Immature natural killer cell (primary cell): ENCODE measurements at regions not wholly inside any gene's neighbourhood (a gene's known extent, or its start where the extent isn't known, plus 50 kb on each side); places are given as distances from the start of the nearest gene placed in this dataset.

ENCODE experiments used
- DNase-seq, 3 donors: peaks; one replicate each; pipeline ENCODE4 v3.0.0; 2022; ENCODE audit warnings: mixed read lengths in 1 of 3
- H3K27ac Mint-ChIP-seq, 6 donors: one replicate each; pipeline ENCODE4 v1.8.0; 2020; ENCODE audit warnings: mixed read lengths in 6 of 6, mild to moderate bottlenecking in 5 of 6, inconsistent platforms in 4 of 6, moderate library complexity in 3 of 6
- H3K27me3 Mint-ChIP-seq, 3 donors: one replicate each; pipeline ENCODE4 v1.8.0; 2020 to 2021; ENCODE audit warnings: low read depth in 3 of 3, mild to moderate bottlenecking in 3 of 3, mixed read lengths in 3 of 3, moderate library complexity in 3 of 3, inconsistent platforms in 1 of 3
- H3K36me3 Mint-ChIP-seq, 3 donors: one replicate each; pipeline ENCODE4 v1.8.0; 2020; ENCODE audit warnings: mixed read lengths in 3 of 3, inconsistent platforms in 2 of 3, mild to moderate bottlenecking in 2 of 3
- H3K4me1 Mint-ChIP-seq, 2 donors: one replicate each; pipeline ENCODE4 v1.8.0; 2020; ENCODE audit warnings: inconsistent platforms in 2 of 2, mild to moderate bottlenecking in 2 of 2, mixed read lengths in 2 of 2, moderate library complexity in 1 of 2
- H3K4me3 Mint-ChIP-seq, 5 donors: one replicate each; pipeline ENCODE4 v1.8.0; 2020; ENCODE audit warnings: mild to moderate bottlenecking in 5 of 5, mixed read lengths in 5 of 5, inconsistent platforms in 3 of 5, moderate library complexity in 3 of 5
- H3K9me3 Mint-ChIP-seq, 6 donors: one replicate each; pipeline ENCODE4 v1.8.0; 2020; ENCODE audit warnings: mild to moderate bottlenecking in 6 of 6, mixed read lengths in 6 of 6, inconsistent platforms in 4 of 6, moderate library complexity in 3 of 6

DNA sequence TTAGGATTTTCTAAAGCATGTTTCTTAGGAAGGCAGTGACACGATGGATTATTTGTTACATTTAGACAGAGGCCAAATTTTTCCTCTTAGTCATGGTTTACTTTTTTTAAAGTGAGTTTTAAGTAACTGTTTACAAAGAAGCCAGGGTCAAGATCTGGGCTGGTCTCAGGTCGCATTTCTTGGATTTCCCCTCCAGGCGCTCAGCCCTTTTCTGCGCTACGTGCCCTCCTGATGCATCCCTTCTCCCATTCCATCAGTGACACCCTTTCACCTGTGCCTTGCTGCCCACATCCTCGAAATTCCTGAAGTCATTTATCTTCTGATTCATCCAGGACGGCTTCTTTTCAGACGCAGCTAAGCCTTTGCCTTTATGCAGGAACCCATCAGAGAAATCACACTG, 330.3 kb downstream of the IRX1 start:
- Mint-ChIP-seq H3K27ac (no peak overlapping the region), H3K4me1 (no peaks in the 10 kb centered on the region), H3K4me3 (no peak overlapping the region)

DNA sequence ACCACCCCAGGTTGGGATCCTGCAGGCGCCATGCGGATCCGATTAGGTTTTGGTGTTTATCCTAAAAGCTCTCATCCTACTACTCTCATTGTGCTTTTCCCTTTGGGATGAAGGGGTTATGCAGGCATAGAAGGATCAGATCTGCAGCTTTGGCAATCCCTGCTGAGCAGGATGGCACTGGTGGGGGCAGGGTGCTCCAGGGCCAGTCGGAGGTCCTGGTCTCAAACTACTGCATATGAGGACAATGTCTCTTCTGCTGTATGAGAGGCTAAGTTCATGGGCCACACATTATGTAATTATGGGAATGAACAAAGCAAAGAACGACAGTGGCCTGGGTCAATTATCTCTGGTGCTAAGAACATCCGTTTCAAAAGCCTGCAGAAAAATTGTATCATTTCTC, 334.2 kb downstream of the IRX1 start:
- H3K9me3 Mint-ChIP-seq: peaks cover 0 to 12% (median 2%) of the 10 kb centered on the region in 6 donors
- no peak for DNase-seq

More for the DNA sequence above, 330.3 kb downstream of the IRX1 start:
- peaks cover 0 to 3% (median 0%) of the 10 kb centered on the region in 3 donors for H3K36me3 Mint-ChIP-seq
- peaks cover 0 to 20% (median under 1%) of the 10 kb centered on the region in 6 donors for H3K9me3 Mint-ChIP-seq
- H3K27me3 Mint-ChIP-seq: peaks cover 0 to 2% (median 0%) of the 10 kb centered on the region in 3 donors
- DNase-seq: no peak

DNA sequence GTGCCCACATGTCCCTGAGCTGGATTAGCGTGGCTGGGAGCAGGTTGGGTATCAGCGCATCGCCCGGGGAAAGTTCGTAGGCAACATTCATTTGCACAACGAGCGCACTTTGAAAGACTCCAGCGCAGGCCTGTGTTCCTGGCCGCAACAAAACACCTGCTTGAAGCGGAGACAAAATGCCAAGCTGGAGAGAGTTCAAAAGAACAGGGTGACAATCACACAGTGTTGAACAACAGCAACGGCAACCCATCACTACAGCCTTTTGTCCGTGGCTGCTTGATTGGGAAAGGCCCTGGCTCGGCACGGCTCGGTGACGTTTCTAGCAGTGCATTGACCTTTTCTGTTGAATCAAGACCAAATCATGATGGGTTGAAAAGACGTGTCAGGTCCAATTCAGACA, 336.3 kb downstream of the IRX1 start:
- H3K4me3 Mint-ChIP-seq: no peak overlapping the region
- DNase-seq: no peak
- H3K27ac Mint-ChIP-seq: no peak overlapping the region
- H3K36me3 Mint-ChIP-seq: peaks cover 0 to 9% (median 0%) of the 10 kb centered on the region in 3 donors
- peaks cover 1 to 12% (median 4%) of the 10 kb centered on the region in 6 donors for H3K9me3 Mint-ChIP-seq
- no peaks in the 10 kb centered on the region for H3K4me1 Mint-ChIP-seq
- peaks cover 0 to 2% (median 0%) of the 10 kb centered on the region in 3 donors for H3K27me3 Mint-ChIP-seq

More for the DNA sequence above, 334.2 kb downstream of the IRX1 start:
- Mint-ChIP-seq H3K4me3 (no peak overlapping the region), H3K27me3 (peaks cover 0 to 2% (median 0%) of the 10 kb centered on the region in 3 donors), H3K27ac (no peak overlapping the region), H3K36me3 (peaks cover 0 to 6% (median 0%) of the 10 kb centered on the region in 3 donors), H3K4me1 (no peaks in the 10 kb centered on the region)

DNA sequence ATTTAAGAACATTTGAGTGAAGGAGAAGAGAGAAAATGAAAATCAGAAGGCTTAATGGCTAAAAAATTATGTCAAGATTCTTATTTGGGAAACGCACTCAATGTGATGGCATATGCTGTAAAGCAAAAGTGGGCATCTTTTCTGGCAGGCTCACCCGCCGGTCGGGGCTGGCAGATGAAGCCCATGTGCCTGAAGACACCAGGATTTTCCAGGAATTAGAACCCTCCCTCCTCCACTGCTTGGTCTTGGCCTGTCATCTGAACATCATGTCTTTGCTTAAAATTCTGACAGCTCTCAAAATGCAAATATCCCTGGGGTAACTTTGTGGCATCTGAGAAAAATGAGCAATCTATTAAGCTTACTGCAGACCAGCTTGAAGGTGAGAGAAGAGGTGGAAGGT, 337.9 kb downstream of the IRX1 start:
- no peak for DNase-seq
- Mint-ChIP-seq H3K4me1 (no peaks in the 10 kb centered on the region), H3K36me3 (peaks cover 0 to 11% (median 3%) of the 10 kb centered on the region in 3 donors), H3K27ac (peak overlapping the region in 2 of 6 donors; percentile 21 to 23), H3K4me3 (no peak overlapping the region), H3K27me3 (no peaks in the 10 kb centered on the region), H3K9me3 (peaks cover 6 to 15% (median 12%) of the 10 kb centered on the region in 6 donors)

DNA sequence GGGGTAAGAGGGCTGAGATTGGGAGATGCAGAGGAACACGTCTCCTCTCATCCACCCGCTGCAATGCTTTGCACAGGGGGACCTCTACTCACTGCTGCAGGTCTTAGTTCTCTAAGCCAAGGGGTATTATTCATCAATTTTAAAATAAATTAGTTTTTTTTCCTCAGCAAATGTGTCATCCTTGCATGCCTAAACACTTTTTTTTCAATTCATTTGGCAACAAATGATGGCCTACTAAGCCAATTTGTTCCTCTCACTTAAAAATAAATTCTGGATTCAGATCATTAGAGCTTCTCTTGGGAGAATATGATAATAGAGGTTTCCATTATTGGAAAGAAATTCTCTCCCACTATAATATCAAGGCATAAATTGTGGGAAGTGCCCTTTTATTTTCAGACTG, 338.3 kb downstream of the IRX1 start:
- peak overlapping the region in 2 of 6 donors; percentile 21 to 23 for H3K27ac Mint-ChIP-seq
- no peak for DNase-seq
- H3K9me3 Mint-ChIP-seq: peaks cover 5 to 17% (median 15%) of the 10 kb centered on the region in 6 donors
- H3K4me3 Mint-ChIP-seq: no peak overlapping the region
- no peaks in the 10 kb centered on the region for H3K4me1 Mint-ChIP-seq
- peaks cover 0 to 11% (median 3%) of the 10 kb centered on the region in 3 donors for H3K36me3 Mint-ChIP-seq
- no peaks in the 10 kb centered on the region for H3K27me3 Mint-ChIP-seq

DNA sequence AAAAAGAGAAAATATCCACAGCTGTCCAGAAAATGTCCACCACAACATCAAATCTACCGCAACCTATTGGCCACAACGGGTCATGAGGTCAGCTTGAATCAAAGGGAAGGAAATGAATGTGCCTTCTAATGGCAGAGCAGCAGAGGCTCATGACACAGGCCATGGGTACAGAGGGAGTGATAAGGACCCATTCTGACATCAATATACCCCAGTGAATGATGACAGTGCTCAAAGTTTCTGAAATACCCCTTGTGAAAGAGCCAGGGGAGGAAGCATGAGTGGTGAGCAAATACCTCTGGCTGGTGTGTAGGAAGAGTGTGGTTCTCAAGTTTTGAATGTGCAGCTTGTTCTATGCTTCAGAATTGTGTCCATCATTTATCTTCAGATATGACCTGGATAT, 348.2 kb downstream of the IRX1 start:
- Mint-ChIP-seq H3K4me1 (no peaks in the 10 kb centered on the region), H3K27me3 (peaks cover 0 to 2% (median 0%) of the 10 kb centered on the region in 3 donors), H3K27ac (no peak overlapping the region), H3K9me3 (peaks cover 2 to 28% (median 8%) of the 10 kb centered on the region in 6 donors), H3K4me3 (no peak overlapping the region), H3K36me3 (peaks cover 0 to 7% (median 6%) of the 10 kb centered on the region in 3 donors)
- DNase-seq: no peak

DNA sequence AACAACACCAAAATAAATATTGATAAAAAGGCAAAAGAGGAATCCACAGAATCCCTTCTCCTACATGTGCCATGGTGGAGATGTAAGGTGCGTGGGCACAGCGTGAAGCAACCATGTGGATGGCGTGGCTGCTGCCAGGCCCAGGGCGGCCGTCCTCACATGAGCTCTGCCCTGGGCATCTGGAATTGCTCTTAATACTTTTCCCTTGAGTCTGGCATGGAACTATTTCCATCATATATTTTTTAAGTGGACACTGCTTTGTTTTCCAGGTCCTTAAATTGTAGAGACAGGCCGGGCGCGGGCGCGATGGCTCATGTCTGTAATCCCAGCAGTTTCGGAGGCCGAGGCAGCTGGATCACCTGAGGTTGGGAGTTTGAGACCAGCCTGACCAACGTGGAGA, 349.3 kb downstream of the IRX1 start:
- no peak overlapping the region for H3K4me3 Mint-ChIP-seq
- peaks cover 0 to 2% (median 0%) of the 10 kb centered on the region in 3 donors for H3K27me3 Mint-ChIP-seq
- H3K4me1 Mint-ChIP-seq: no peaks in the 10 kb centered on the region
- peaks cover 0 to 7% (median under 1%) of the 10 kb centered on the region in 3 donors for H3K36me3 Mint-ChIP-seq
- peaks cover 0 to 21% (median 3%) of the 10 kb centered on the region in 6 donors for H3K9me3 Mint-ChIP-seq
- H3K27ac Mint-ChIP-seq: no peak overlapping the region
- DNase-seq: no peak

DNA sequence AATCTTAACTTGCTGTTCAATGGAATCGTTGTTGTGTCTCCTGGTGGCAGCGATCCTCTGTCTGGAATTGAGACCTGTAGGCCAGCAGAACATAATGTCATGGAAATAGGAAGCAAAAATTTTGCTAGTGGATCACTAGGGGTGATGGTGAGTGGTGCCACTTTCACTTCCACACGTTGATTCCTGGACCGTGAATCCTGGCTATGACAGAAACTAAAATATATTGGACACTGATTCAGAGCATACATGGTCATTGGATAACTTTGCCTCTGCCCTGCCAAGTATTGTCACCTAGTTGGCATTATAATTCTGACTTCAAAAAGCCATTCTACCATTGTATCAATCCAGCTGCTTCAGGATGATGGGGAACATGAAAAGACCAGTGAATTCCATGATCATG, 353.2 kb downstream of the IRX1 start:
- Mint-ChIP-seq H3K36me3 (peaks cover 0 to 7% (median 0%) of the 10 kb centered on the region in 3 donors), H3K27me3 (peaks cover 0 to 4% (median 0%) of the 10 kb centered on the region in 3 donors), H3K9me3 (peaks cover 0 to 4% (median 0%) of the 10 kb centered on the region in 6 donors), H3K4me3 (no peak overlapping the region), H3K27ac (no peak overlapping the region), H3K4me1 (no peaks in the 10 kb centered on the region)
- DNase-seq: no peak

DNA sequence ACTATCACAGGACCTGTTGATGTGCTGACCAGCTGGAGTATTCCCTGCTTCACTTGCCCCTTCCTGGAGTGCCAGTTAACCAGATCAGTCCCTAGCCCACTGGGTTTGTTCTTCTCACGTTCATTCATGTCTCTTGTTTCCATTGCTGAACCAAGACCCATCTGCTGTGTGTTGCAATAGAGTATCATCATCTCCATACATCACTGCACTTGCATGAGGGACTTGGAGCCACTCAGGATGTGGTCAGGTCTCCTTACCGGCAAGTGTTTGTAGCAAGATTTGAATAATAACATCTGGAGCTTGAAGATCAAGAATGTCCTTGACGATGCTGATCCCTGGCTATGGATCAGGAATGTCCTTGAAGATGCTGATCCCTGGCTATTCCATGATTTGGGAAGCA, 358.6 kb downstream of the IRX1 start:
- peaks cover 2 to 4% (median 2%) of the 10 kb centered on the region in 3 donors for H3K27me3 Mint-ChIP-seq
- peaks cover 0 to 5% (median 0%) of the 10 kb centered on the region in 6 donors for H3K9me3 Mint-ChIP-seq

DNA sequence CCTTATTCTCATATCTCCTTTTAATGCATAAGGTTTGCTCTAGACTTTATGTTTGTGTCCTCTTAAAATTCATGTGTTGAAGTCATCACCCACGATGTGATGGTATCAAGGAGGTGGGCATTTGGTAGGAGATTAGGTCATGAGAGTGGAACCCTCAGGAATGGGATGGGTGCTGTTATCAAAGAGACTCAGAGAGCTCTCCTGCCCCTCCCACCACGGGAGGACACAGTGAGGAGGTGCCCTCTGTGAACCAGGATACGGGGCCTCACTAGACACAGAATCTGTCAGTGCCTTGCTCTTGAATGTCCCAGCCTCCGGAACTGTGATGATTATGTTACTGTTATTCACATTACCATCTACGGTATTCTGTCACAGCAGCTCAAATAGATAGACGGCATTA, 359.0 kb downstream of the IRX1 start:
- Mint-ChIP-seq H3K9me3 (peaks cover 0 to 5% (median 0%) of the 10 kb centered on the region in 6 donors), H3K4me3 (peak overlapping the region in 1 of 5 donors; percentile 9), H3K27me3 (peaks cover 2 to 4% (median 2%) of the 10 kb centered on the region in 3 donors), H3K36me3 (peaks cover 0 to 7% (median 0%) of the 10 kb centered on the region in 3 donors), H3K4me1 (peaks cover 5 to 14% of the 10 kb centered on the region in 2 donors), H3K27ac (no peak overlapping the region)
- DNase-seq: no peak

More for the DNA sequence above, 358.6 kb downstream of the IRX1 start:
- Mint-ChIP-seq H3K4me1 (peaks cover 5 to 14% of the 10 kb centered on the region in 2 donors), H3K27ac (peak overlapping the region in 3 of 6 donors; percentile 57 to 69 (median 67)), H3K4me3 (no peak overlapping the region), H3K36me3 (peaks cover 0 to 7% (median 0%) of the 10 kb centered on the region in 3 donors)
- no peak for DNase-seq

DNA sequence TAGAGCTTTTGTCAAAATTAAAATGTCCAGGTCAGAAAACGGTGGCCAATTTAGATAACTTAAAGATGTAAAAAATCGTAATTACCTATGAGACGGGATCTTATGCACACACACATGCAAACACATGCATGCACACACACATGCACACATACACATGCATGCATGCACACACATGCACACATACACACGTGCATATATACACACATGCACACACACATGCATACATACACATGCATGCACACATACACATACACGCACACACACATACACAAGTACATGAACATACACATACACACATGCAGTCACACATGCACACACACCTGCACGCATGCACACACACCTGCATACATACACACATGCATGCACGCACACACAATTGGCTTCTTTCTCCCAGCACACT, 362.0 kb downstream of the IRX1 start:
- H3K36me3 Mint-ChIP-seq: peaks cover 0 to under 1% (median 0%) of the 10 kb centered on the region in 3 donors
- no peak overlapping the region for H3K27ac Mint-ChIP-seq
- peaks cover 5 to 14% of the 10 kb centered on the region in 2 donors for H3K4me1 Mint-ChIP-seq
- DNase-seq: no peak
- no peak overlapping the region for H3K4me3 Mint-ChIP-seq
- peaks cover 0 to 5% (median 0%) of the 10 kb centered on the region in 6 donors for H3K9me3 Mint-ChIP-seq
- peaks cover 1 to 2% (median 2%) of the 10 kb centered on the region in 3 donors for H3K27me3 Mint-ChIP-seq

DNA sequence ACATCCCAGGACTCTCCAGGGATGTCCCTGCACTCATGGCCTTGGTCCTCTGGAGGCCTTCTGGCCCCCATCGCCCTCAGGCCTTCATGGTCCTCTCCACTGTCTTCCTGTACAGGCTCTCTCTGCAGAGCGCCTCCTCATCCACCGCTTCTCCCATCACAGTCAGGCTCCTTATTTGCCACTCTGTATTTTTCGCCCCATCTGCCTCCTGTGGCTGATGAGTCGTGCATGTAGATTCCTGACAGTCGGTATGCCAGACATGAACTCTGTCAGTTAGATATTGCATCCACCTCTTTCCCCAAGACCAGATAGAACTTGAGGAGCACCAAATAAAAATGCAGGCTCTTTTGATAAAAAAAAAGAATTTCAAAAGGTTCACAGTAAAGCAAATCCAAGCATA, 362.8 kb downstream of the IRX1 start:
- Mint-ChIP-seq H3K4me3 (no peak overlapping the region), H3K27ac (peak overlapping the region in 1 of 6 donors; percentile 54), H3K27me3 (peaks cover 2 to 3% (median 2%) of the 10 kb centered on the region in 3 donors), H3K4me1 (peaks cover 5 to 18% of the 10 kb centered on the region in 2 donors), H3K36me3 (no peaks in the 10 kb centered on the region), H3K9me3 (peaks cover 0 to 8% (median 0%) of the 10 kb centered on the region in 6 donors)
- DNase-seq: no peak

DNA sequence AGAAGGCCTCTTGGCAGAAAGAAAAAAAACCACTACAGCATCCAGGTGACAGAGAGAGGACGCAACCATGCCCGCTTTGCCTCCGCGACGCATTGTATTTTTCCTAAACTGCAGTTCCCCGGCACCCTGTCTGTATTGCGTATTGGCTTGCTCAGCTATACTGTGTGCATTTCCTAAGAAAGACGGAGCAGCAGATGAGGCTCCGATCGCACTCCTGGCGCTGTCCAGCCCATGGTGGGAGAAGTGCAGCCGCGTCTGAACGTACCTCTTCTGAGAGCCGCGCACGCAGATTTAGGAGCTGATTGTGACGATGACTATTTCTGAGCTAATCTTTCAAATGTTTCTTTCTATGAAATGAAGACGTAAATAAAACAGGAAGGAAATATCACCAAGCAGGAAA, 366.5 kb downstream of the IRX1 start:
- Mint-ChIP-seq H3K4me3 (no peak overlapping the region), H3K9me3 (peaks cover 0 to 5% (median under 1%) of the 10 kb centered on the region in 6 donors), H3K4me1 (peaks cover 1 to 19% of the 10 kb centered on the region in 2 donors), H3K36me3 (no peaks in the 10 kb centered on the region), H3K27me3 (peaks cover 0 to 3% (median 2%) of the 10 kb centered on the region in 3 donors), H3K27ac (no peak overlapping the region)
- no peak for DNase-seq

DNA sequence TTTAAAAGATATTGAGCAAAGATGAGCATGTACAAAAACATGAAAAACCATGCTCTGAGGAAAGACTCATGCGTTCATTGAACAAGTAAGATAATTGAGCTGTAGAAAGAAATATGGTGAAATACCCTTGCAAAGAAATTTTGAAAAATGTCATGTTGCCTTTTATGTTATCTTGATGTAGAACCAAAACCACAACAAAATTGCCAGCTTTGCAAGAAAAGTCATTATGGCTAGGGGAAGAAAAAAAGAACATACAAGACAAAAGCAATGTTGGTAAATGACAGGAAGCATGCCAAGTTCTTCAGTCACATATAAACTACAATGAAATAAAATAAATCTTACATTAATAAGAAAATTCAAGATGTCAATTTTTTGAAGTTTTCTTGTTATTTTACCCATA, 368.0 kb downstream of the IRX1 start:
- no peak overlapping the region for H3K27ac Mint-ChIP-seq
- peaks cover 0 to 7% (median 0%) of the 10 kb centered on the region in 3 donors for H3K27me3 Mint-ChIP-seq
- DNase-seq: no peak
- peaks cover 0 to 9% (median 7%) of the 10 kb centered on the region in 3 donors for H3K36me3 Mint-ChIP-seq
- H3K9me3 Mint-ChIP-seq: peaks cover 1 to 17% (median 9%) of the 10 kb centered on the region in 6 donors
- H3K4me1 Mint-ChIP-seq: peaks cover 1 to 20% of the 10 kb centered on the region in 2 donors
- no peak overlapping the region for H3K4me3 Mint-ChIP-seq
